GM19324 (cell line): ENCODE measurements at regions not wholly inside any gene's neighbourhood (a gene's known extent, or its start where the extent isn't known, plus 50 kb on each side); places are given as distances from the start of the nearest gene placed in this dataset.

Experiments used
- ATAC-seq: cut with Tn5 transposase; IDR thresholded peaks from one replicate; pipeline ENCODE4 v1.9.1; 2021; ENCODE audit warnings: mild to moderate bottlenecking, moderate library complexity; ENCODE audit not compliant: unreplicated experiment, low FRiP score

DNA sequence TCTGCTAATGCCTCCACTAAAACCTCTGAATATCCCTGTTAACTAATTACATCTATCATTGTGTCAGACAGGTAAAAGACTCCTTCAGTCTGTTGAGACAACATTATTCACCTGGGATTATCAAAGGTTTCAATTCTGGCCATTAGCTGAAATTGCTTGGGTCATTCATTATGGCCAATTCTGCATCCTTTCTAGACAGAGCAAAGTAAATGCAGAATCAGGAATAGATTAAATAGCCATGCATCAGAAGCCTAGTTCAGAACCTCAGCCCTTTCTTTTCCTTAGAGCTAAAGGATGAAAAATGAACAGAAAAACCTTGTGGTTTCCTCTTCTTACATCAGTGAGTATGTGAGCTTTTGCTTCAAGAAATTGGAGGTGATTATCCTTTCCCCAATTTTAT lies 665.4 kb upstream of the CAMK1G start:
- ATAC-seq, result no peak

DNA sequence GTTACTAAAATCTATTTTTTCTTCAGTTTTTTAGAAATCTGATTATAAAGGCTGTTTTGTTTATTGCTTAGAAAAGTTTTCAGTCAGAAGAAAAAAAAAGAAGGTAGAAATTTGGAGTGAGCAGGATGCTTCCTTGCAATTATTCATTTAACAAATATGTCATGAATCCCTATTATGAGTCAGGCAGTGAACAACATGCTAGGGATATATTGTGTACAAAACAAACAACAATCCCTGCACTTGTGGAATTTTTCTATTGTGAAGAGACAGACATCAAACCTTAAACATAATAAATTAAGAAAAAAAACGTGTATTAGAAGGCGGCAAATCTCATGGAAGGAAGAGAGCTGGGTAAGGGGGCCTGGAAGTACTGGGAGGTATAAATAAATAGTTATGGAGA lies 664.1 kb upstream of the CAMK1G start:
- ATAC-seq, result no peak

DNA sequence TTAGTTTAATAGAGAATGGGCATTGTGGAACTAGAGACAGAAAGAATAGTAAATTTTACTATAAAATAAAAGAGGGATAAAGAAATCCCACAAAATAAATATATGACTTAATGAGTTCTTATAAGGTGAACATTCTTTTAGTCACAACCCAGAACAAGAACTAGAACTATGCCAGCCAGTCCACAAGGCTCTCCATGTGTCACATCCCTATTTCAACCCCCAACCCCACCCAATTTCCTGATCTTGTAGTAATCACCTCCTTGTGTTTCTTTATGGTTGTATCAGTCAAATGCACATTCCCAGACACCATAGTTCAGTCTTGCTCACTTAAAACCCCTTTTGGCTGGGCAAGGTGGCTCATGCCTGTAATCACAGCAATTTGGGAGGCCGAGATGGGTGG lies 662.3 kb upstream of the CAMK1G start:
- ATAC-seq, result no peak

DNA sequence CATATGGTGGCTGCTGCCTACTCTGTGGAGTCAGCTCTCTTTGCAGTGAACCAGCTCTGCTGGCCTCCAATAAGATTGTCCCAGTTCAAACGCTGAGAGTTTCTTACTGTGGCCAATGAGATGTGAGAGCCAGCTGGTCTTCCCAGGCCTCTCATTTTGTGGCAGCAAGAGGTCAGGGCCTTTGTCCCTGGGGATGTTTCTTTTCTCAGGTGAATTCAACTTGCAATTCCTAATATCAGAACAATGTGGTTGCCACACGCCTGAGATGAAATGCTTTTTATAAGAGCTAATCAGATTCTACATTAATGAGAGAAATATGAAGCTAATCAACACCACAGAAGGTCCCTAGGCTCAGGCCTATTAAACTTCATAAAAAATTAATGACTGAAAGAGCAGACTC lies 660.1 kb upstream of the CAMK1G start:
- no peak for ATAC-seq

DNA sequence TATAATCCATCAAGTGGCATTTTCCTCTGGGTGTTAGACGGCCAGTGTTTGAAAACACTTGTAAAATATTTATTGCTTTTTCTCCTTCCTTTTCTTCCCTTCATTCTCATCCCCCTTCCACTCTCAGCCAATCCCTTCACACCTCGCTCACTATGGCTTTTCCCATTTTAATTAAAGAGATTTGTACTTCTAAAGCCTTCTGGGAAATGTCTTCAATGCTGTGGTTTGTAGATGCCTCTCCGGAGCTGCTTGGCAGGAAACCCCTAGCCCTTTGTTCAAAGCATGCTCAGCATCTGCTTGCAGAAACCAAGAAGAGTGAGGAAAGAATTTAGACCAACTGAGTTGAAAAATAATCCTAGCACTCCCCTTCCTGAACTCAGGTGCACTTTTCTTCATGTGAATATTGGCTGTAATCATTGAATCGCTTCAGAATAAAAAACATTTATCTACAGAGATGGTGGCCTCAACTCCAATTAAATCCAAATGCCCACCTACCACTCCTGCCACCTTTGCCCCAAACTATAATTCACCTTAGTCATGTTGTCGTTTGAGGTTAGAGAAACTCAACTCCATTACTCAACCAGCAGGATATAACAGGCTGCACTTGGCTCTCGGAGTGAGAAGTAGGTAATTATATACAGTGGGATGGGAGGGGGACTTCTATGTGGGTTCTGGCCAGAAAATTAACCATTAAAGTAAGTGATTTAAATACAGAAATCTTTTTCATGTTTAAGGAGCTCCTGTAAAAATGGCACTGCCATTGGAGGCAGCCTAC lies 659.4 kb upstream of the CAMK1G start:
- ATAC-seq, result no peak

DNA sequence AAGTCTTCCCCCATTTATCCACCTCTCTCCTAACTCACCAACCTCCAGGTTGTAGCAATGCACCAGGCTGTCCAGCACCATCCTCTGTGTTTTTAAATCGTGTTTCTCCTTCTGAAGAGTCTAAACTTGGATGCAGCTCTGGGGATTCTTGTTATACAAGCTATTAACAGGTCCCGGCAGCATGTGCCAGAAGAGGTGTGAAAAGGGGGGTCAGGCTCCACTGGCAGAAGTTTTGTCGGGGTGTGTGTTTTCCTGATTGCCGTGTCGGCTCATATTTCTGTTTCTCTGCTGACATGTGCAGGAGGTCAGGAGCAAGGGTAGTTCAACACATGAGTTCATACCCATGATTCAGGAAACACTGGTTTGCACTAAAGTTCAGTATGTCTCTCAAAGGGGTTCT lies 658.6 kb upstream of the CAMK1G start:
- ATAC-seq, result no peak

DNA sequence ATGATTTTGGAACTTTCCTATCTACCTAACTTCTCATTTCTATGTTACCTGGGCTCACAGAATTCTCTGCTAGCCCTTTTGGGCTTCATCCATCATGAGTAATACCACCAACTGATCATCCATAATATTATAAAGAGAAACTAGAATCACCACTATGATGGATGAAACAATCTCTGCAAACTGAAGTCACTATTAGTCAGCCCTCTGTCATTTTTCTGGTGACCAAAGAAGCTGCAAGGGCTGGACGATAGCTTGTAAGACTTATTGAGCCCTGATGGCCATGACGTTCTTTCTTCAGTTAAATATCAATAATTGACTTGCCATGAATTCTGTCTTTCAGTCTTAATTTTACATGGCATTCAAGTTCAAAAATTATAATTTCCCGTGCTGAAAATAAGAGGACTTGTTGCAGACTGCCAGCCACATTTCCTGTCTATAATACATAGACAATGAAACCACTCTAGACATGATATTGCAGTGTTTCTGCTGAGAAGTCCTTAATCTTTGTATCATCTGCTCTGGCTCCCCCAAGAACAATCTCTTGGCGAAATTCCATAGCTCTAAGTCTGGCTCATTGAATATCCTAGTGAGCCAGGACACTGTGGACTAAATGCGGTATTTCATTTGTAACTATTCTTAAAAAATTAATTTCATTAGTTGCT lies 655.0 kb upstream of the CAMK1G start:
- ATAC-seq, result no peak

DNA sequence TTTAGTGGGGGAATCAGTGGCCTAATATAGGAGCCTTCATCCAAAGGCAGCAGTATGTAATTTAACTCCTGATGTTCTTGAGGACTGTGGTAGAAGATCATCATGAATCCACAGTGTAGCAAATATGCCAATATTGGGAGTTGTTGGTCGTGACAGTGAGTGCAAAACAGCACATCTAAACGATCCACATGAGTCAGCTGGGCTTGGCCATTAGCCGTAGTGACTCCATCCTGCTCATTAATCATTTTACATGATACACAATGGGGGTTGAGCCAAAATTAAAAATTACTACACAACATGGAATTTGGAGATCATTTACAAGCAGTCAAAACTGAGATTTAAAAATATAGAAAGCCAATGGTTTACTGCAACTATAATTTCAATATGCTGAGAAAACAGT lies 653.9 kb upstream of the CAMK1G start:
- no peak for ATAC-seq

DNA sequence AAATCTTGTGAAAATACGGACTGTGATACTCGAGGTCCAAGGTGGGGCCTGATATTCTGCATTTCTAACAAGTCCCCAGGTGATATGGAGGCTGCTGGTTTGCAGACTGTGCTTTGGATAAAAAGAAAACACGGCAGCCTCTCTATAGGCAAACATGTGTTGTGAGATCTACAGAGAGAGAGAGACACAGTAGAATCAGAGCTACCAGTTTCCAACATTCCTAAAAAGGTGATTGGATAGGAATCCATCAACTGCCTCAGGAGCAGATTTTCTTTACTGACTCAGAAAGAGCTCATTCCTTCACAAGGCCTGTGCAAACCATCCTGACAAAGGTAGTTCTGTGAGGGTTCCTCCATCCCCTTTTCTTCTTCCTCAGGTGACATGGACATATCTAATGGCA lies 651.6 kb upstream of the CAMK1G start:
- no peak for ATAC-seq

DNA sequence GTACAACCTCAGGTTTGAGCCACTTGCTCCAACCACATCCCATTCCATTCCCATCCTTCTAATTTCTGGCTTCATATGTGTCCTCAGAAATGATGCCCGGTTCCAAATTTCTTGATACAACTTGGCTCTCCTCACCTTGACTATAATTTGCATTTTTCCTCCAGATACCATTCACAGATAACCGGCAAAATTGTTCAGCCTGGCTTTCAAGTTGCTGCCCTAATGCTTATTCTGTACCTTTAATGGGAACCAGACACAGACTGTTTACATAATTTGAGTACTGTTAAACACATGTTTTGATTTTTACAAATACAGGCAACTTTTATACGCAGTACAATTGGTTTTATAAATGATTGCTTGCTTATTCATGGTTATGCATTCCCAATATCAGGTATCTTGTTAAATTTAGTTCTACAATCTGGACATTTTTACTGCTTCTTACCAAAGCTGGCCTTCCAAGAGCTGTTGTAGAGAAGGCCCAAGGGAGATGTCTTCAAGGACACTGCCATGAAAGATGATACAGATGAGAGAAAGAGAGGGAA lies 649.5 kb upstream of the CAMK1G start:
- ATAC-seq, result no peak

DNA sequence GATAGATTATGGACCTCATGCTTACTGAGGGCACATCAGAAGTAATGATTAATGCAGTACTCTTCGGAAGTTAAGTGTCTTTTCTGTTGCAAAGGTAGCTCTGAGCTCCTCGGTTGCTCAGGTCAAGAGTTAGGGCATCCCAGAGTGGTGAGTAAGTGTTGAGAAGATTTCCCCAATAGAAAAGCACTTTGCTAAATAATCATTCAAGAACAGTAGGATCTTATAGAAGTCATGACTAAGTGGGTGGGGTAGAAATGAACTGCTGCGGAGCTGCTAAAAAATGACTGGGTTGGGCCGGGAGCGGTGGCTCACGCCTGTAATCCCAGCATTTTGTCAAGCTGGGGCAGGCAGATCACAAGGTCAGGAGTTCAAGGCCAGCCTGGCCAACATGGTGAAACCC lies 648.6 kb upstream of the CAMK1G start:
- ATAC-seq, result no peak

DNA sequence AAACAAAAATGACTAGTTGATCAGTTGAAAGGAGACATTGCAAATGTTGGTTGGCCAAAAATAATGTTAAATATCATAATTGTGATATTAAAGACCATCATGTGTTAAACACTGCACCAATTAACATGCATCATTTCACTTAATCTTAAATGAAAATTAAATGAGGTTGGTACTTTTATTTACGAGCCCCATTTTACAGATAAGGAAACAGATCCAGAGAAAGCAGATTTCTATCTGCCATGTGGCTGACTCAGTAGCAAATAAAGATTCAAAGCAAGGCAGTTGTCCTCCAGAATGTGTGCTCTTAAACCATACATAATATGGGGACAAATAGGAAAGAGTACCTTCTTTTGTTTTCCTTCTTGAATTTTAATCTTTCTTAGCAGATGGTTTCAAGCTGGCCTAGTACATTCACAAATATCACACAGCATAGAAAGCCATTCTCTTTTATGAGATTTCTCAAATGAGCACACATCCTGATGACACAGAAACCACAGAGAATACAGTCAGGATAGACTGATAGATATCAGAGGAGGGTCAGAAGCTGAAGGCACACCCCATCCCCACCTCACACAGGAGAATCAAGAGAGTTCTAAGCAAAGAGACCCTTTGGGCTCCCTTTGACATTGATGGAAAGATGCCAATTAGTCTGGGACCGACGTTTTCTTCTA lies 647.9 kb upstream of the CAMK1G start:
- ATAC-seq, result no peak

DNA sequence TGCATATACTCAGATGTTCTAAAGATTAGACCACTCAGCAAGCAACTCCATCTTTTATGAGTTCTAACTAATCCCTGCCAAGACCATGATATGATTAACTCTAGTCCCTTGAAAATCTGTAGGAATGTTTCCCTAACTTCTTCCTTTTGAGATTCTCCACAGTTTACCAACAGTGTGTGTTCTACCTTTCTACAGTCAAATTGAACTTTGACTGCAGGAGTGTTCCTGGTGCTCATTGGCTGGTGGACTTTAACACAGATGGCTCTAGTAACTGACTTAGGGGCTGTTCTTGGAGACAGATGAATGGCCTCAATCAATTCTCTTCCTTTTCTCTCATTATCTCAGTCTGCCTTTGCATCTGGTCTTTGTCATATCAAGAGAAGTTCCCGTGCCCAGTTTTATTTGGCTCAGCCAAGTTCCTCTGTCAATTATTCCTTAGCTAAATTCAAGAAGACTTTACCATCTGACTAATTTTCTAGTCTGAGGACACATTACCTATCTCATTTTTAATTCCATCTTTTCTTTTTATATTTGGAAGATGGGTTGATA lies 643.9 kb upstream of the CAMK1G start:
- no peak for ATAC-seq

DNA sequence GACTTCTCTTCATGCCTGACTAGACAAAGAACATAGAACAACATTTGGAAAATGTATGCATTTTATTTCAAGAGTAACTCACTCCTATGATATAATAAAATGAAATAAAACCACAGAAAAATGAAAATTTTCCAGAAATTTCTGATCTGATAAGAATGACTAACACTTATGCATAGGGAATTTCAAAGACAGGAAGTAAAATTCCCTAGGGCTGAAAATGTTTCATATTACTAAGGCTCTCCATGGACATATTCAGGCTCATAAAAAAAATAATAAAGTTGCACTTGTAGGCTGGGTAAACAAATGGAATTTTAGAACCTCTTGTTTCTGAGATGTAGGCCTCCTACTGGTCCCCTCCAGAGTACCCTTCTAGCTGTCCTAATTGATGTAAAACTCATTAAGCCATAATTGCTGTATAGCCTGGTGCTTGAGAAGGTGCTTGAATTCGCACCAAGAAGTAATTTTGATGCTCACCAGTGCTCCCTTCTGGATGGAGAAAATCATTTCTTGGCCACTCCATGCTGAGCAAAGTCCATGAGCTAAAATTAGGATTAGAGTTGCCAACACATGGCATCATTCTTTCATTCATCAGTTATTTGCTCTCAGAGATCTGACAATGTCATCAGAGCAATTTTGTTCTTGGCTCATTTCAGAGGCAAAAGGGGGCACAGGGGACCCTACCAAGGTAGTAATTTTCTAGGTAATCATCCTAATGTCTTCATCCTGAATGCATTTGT lies 641.0 kb upstream of the CAMK1G start:
- no peak for ATAC-seq

DNA sequence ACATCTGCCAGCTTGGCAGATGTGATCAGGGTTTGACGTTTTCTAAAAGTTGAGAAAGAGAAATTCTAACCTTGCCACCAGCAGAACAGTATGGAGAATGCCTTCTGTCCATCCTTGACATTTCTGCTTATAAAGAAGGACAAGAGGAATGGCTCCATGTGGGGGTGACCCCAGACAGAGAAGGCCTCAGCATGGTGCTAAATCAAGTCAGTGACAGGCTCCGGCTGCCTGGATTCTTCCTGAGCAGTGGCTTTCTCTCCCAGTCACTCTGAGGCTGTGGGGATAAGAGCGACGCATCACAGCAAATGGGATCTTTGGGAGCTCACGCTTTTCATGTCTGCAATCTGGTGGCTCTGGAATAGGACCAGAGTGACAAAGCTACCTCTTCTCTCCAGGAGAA lies 640.2 kb upstream of the CAMK1G start:
- ATAC-seq, result no peak

DNA sequence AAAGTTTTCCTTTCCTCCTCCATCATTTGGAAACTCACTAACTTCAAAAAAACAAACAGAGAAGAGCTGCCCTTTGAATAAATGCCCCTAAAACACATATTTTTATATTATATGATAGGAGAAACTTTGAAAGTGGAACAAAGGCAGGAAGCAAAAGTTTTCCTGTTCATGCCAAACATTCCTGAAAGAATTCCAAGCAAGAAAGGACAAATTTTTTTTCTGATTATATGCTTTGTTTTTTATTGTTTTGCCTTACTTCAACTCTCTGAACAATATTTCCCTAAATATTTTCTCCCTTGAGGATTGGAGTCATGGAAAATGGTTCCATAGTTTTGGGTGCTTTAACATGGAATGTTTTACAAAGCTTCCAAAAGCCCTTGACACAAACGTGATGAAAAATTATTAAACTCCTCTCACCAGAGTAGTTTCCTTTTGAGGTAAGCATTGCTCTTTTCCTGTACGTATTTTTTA lies 638.5 kb upstream of the CAMK1G start:
- no peak for ATAC-seq

DNA sequence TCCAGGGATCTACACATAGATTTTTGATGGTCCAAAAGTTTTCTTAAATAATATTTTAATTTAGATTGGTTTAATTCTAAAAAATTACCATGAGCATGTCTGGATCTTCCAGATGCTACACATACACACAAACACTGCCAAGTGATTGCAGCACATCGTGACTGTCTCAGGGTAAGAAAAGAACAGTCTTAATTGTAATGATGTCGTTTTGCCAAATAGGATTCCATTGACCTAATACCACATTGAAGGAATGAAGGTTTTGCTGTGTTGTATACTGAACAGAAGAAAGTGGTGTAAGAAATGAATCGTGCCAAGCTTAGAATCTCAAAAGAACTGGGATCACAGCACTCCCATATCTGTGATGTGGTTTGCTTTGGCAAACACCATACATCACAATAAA lies 633.3 kb upstream of the CAMK1G start:
- ATAC-seq, result no peak

DNA sequence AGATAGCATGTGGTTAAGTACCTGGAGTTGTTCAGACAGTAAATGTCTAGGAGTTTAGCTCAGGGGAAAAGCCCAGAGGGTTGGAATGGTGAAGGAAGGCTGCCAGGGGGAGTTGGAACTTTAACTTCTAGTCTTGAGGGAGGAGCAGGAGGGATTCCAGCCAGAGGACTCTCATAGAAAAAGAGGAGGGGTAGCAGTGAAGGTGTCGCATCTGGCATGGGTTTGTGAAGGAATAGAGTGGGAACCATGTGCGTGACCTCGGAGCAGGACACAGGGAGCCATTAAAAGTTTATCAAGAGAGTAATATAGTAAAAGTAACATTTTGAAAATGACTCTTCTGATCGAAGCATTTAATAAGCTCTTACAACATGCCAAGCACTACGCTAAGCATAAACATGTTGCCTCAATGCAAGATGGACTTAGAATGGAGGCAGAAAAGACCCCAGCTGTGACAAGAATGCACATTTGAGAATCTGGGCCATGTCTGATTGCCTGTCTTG lies 632.4 kb upstream of the CAMK1G start:
- no peak for ATAC-seq

DNA sequence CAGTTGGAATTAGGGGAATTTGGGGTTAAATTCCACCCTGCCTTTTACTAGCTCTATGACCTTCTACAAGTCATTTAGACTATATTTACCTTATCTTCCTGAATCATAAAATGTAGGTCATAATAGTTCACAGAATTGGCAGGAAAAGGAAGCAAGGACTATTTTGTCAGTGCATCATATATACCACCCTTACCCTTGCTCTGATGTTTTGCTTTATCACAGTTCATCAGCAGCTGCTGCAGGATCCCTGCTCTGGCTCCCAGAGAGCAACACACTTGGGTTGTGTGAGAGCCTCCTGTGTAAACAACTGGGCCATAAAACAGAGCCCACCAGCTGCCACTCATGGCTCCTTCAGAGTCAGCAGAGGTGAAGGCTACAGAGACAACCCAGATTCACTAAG lies 631.6 kb upstream of the CAMK1G start:
- no peak for ATAC-seq

DNA sequence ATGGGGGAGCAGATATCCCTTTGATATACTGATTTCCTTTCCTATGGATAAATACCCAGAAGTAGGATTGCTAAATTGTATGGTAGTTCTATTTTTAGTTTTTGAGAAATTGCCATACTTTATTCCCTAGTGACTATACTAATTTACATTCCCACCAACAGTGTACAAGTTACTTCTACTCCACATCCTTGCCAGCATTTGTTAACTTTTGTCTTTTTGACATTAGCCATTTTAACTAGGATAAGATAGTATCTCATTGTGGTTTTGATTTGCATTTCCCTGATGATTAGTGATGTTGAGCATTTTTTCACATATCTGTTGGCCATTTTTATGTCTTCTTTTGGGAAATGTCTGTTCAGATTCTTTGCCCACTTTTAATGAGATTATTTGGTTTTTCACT lies 620.6 kb upstream of the CAMK1G start:
- no peak for ATAC-seq
